ENCODE measurements at regions not wholly inside any gene's neighbourhood (a gene's known extent, or its start where the extent isn't known, plus 50 kb on each side); places are given as distances from the start of the nearest gene placed in this dataset.

DNA sequence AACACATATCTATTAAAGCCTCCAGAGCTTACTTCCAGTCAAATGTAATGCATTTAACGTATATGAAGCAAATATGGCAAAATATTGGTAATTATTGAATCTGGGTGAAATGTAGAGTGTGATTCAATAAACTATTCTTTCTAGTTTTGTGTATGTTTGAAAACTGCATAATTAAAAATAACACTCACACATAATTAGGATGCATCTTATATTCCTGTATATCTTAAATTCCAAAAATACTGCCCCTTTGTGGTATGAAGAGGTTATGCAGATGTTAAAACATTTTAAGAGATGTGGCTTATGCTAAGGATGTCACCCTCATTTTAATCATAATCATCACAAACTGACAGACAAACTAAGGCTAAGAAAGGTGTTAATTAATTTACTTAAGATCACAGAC lies 182.9 kb downstream of the COX18 start:
- TF ChIP-seq, protein P1, sequence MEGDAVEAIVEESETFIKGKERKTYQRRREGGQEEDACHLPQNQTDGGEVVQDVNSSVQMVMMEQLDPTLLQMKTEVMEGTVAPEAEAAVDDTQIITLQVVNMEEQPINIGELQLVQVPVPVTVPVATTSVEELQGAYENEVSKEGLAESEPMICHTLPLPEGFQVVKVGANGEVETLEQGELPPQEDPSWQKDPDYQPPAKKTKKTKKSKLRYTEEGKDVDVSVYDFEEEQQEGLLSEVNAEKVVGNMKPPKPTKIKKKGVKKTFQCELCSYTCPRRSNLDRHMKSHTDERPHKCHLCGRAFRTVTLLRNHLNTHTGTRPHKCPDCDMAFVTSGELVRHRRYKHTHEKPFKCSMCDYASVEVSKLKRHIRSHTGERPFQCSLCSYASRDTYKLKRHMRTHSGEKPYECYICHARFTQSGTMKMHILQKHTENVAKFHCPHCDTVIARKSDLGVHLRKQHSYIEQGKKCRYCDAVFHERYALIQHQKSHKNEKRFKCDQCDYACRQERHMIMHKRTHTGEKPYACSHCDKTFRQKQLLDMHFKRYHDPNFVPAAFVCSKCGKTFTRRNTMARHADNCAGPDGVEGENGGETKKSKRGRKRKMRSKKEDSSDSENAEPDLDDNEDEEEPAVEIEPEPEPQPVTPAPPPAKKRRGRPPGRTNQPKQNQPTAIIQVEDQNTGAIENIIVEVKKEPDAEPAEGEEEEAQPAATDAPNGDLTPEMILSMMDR (IDR thresholded peaks at IDR 0.05) = no peak
- TF ChIP-seq POLR2A (IDR thresholded peaks at IDR 0.05) = no peak
- no peak for TF ChIP-seq POLR2AphosphoS5 (IDR thresholded peaks at IDR 0.05)
- no peak for TF ChIP-seq EP300 (IDR thresholded peaks at IDR 0.05)

All from stomach (tissue), 4 donors.